ENCODE measurements at regions not wholly inside any gene's neighbourhood (a gene's known extent, or its start where the extent isn't known, plus 50 kb on each side); places are given as distances from the start of the nearest gene placed in this dataset.
"Not testable (repeated sequence)": the region's sequence is repeated elsewhere in the genome, so short reads cannot be mapped to it uniquely, and the experiment has no call there.

DNA sequence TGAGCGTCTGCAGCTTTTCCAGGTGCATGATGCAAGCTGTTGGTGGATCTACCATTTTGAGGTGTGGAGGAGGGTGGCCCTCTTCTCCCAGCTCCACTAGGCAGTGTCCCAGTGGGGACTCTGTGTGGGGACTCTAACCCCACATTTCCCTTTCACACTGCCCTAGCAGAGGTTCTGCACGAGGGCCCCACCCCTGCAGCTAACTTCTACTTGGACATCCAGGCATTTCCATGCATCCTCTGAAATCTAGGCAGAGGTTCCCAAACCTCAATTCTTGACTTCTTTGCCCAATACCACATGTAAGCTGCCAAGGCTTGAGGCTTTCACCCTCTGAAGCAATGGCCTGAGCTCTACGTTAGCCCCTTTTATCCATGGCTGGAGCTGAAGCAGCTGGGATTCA lies 61.4 kb upstream of the HGFAC start:
- not testable (repeated sequence) for TF ChIP-seq POLR2A (IDR thresholded peaks at IDR 0.05; ENCODE audit: low read depth, low read length); EZH2 (IDR thresholded peaks at IDR 0.05; ENCODE audit: borderline replicate concordance, low read depth, low read length, severe bottlenecking); POLR2AphosphoS5 (IDR thresholded peaks at IDR 0.05; ENCODE audit: insufficient read depth, low read depth, low read length)
- TF ChIP-seq, protein P1, sequence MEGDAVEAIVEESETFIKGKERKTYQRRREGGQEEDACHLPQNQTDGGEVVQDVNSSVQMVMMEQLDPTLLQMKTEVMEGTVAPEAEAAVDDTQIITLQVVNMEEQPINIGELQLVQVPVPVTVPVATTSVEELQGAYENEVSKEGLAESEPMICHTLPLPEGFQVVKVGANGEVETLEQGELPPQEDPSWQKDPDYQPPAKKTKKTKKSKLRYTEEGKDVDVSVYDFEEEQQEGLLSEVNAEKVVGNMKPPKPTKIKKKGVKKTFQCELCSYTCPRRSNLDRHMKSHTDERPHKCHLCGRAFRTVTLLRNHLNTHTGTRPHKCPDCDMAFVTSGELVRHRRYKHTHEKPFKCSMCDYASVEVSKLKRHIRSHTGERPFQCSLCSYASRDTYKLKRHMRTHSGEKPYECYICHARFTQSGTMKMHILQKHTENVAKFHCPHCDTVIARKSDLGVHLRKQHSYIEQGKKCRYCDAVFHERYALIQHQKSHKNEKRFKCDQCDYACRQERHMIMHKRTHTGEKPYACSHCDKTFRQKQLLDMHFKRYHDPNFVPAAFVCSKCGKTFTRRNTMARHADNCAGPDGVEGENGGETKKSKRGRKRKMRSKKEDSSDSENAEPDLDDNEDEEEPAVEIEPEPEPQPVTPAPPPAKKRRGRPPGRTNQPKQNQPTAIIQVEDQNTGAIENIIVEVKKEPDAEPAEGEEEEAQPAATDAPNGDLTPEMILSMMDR (IDR thresholded peaks at IDR 0.05; ENCODE audit: extremely low read depth in 1 of 2, insufficient read depth in 1 of 2, low read depth in 1 of 2, low read length in 2 of 2) = not testable (repeated sequence)
- TF ChIP-seq, protein P2, sequence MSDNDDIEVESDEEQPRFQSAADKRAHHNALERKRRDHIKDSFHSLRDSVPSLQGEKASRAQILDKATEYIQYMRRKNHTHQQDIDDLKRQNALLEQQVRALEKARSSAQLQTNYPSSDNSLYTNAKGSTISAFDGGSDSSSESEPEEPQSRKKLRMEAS (IDR thresholded peaks at IDR 0.05; ENCODE audit: insufficient read depth, insufficient read length) = not testable (repeated sequence)
